Astrocyte (in vitro differentiated cells and primary cell): ENCODE measurements at regions not wholly inside any gene's neighbourhood (a gene's known extent, or its start where the extent isn't known, plus 50 kb on each side); places are given as distances from the start of the nearest gene placed in this dataset.

ENCODE experiments used
- DNase-seq: peaks from one replicate; pipeline ENCODE4 v3.0.0-alpha.2; 2010; ENCODE audit warnings: low read depth
- FAIRE-seq: peaks from 2 replicates; lab custom pipeline; 2011; peaks lifted over from hg19 to GRCh38; lab: Jason Lieb, UNC
- H2AFZ ChIP-seq: 2 replicates; pipeline ENCODE4 v1.6.0; 2012; ENCODE audit warnings: low read depth, low read length, inconsistent platforms
- H3K27ac ChIP-seq: 2 replicates; pipeline ENCODE4 v1.5.1; 2011; ENCODE audit warnings: low read depth, low read length, inconsistent platforms
- H3K27me3 ChIP-seq: 2 replicates; pipeline ENCODE4 v1.6.0; 2011; ENCODE audit warnings: low read length, inconsistent platforms; ENCODE audit not compliant: insufficient read depth
- H3K36me3 ChIP-seq: 2 replicates; pipeline ENCODE4 v1.5.1; 2011; ENCODE audit warnings: low read length, inconsistent platforms; ENCODE audit not compliant: insufficient read depth
- H3K4me1 ChIP-seq: 2 replicates; pipeline ENCODE4 v1.5.1; 2011; ENCODE audit warnings: low read length, inconsistent platforms; ENCODE audit not compliant: insufficient read depth
- H3K4me2 ChIP-seq: 2 replicates; pipeline ENCODE4 v1.6.0; 2012; ENCODE audit warnings: low read length, inconsistent platforms
- H3K4me3 ChIP-seq: 2 replicates; pipeline ENCODE4 v1.5.1; 2011; ENCODE audit warnings: low read depth, mild to moderate bottlenecking, low read length, inconsistent platforms; ENCODE audit not compliant: insufficient read depth
- H3K79me2 ChIP-seq: 2 replicates; pipeline ENCODE4 v1.6.0; 2012; ENCODE audit warnings: mild to moderate bottlenecking, low read length, inconsistent platforms; ENCODE audit not compliant: insufficient read depth
- H3K9ac ChIP-seq: 2 replicates; pipeline ENCODE4 v1.6.0; 2012; ENCODE audit warnings: mild to moderate bottlenecking, low read length, inconsistent platforms
- H3K9me3 ChIP-seq: 2 replicates; pipeline ENCODE4 v1.5.1; 2012; ENCODE audit warnings: low read depth, mild to moderate bottlenecking, low read length, inconsistent platforms; ENCODE audit not compliant: insufficient read depth
- H4K20me1 ChIP-seq: 2 replicates; pipeline ENCODE4 v1.6.0; 2012; ENCODE audit warnings: low read length, inconsistent platforms; ENCODE audit not compliant: insufficient read depth
- H3K27ac Mint-ChIP-seq: one replicate; pipeline ENCODE4 v1.8.0; 2021; ENCODE audit warnings: mild to moderate bottlenecking, mixed read lengths; ENCODE audit not compliant: unreplicated experiment
- H3K27me3 Mint-ChIP-seq: one replicate; pipeline ENCODE4 v1.8.0; 2021; ENCODE audit warnings: low read depth, mixed read lengths; ENCODE audit not compliant: unreplicated experiment
- H3K36me3 Mint-ChIP-seq: one replicate; pipeline ENCODE4 v1.8.0; 2021; ENCODE audit warnings: low read depth, mixed read lengths; ENCODE audit not compliant: unreplicated experiment
- H3K4me1 Mint-ChIP-seq: one replicate; pipeline ENCODE4 v1.8.0; 2021; ENCODE audit warnings: low read depth, mixed read lengths; ENCODE audit not compliant: unreplicated experiment
- H3K4me3 Mint-ChIP-seq: one replicate; pipeline ENCODE4 v1.8.0; 2021; ENCODE audit warnings: mild to moderate bottlenecking, moderate library complexity, mixed read lengths; ENCODE audit not compliant: unreplicated experiment
- H3K9me3 Mint-ChIP-seq: one replicate; pipeline ENCODE4 v1.8.0; 2021; ENCODE audit warnings: mild to moderate bottlenecking, mixed read lengths; ENCODE audit not compliant: unreplicated experiment
- CTCF ChIP-seq: IDR thresholded peaks from 2 replicates; pipeline ENCODE4 v1.5.1; 2011; ENCODE audit warnings: low read depth, mild to moderate bottlenecking, inconsistent platforms, low read length, moderate library complexity; ENCODE audit not compliant: insufficient read depth
- EZH2 ChIP-seq: IDR thresholded peaks from 2 replicates; pipeline ENCODE4 v1.6.1; 2012; ENCODE audit warnings: mild to moderate bottlenecking, low read length, inconsistent platforms; ENCODE audit not compliant: insufficient read depth

DNA sequence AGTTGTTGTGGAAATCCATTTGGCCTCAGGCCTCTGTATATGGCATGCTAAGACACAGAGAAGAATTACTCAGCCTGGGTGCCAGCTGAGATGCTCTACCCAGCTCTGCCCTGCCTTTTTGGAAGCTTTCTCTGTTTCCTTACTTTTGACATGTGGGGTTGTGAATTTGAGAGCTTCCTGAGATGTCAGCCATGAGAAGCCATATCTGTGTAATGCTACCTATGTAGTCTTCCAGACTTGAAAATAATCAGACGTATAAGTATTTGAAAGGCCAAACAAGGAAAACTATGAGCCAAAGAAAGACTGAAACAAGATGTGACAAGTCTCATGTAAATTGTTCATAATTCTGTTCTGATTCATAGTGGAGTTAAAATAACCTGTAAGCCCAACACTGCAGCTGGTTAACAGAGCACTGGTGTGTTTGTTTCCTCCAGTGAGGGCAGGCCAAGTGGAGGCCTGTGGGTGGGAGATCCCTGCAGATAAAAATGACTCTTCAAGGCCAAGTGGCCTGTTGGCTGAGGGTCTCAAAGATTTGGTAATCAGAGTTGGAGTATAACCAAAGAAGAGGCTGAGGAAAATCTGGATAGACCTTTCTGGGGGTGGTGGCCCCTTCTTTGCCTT is 94.0 kb downstream of the TMX1 start:
- peaks cover 4% of the 10 kb centered on the region for H3K36me3 Mint-ChIP-seq
- TF ChIP-seq CTCF (no peak), EZH2 (no peak)
- H3K27me3 ChIP-seq, result no peaks in the 10 kb centered on the region
- DNase-seq (peak; percentile 57), FAIRE-seq (no peak)
- peaks cover 17% of the 10 kb centered on the region for H3K4me1 Mint-ChIP-seq
- H2AFZ ChIP-seq, result peak overlapping the region; percentile 3
- H3K36me3 ChIP-seq, result no peaks in the 10 kb centered on the region
- H4K20me1 ChIP-seq, result no peaks in the 10 kb centered on the region
- H3K9me3 ChIP-seq, result no peaks in the 10 kb centered on the region
- H3K27ac ChIP-seq, result no peak overlapping the region
- H3K4me3 Mint-ChIP-seq, result no peak overlapping the region
- no peaks in the 10 kb centered on the region for H3K27me3 Mint-ChIP-seq
- H3K79me2 ChIP-seq, result no peaks in the 10 kb centered on the region
- H3K9ac ChIP-seq, result no peak overlapping the region
- no peak overlapping the region for H3K27ac Mint-ChIP-seq
- no peak overlapping the region for H3K4me2 ChIP-seq
- peaks cover 6% of the 10 kb centered on the region for H3K9me3 Mint-ChIP-seq
- H3K4me1 ChIP-seq, result no peaks in the 10 kb centered on the region
- H3K4me3 ChIP-seq, result no peak overlapping the region

DNA sequence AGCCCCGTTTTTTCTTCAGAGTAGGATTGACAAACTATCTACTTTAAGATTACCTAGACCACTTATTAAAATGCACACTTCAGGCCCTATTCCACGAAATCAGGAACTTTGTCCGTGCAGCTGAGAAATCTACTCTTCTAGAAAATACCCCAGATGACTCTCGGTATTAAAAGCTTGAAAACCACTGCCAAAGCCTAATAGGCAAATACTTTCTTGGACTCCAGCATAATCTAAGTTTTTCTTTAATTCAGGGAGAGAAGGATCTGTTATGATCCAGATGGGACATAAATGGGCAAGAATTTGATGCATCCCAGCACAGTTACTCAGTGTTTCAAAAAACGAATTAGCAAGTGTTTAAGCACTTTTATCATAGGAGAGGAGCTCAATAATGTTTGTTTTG is 94.5 kb downstream of the TMX1 start:
- Histone ChIP-seq H3K4me2 (no peak overlapping the region), H3K27ac (no peak overlapping the region), H3K79me2 (no peaks in the 10 kb centered on the region), H3K27me3 (no peaks in the 10 kb centered on the region), H3K4me3 (no peak overlapping the region), H3K9me3 (no peaks in the 10 kb centered on the region), H2AFZ (no peak overlapping the region), H3K36me3 (no peaks in the 10 kb centered on the region), H4K20me1 (no peaks in the 10 kb centered on the region), H3K9ac (no peak overlapping the region), H3K4me1 (no peaks in the 10 kb centered on the region)
- Mint-ChIP-seq H3K27ac (no peak overlapping the region), H3K27me3 (no peaks in the 10 kb centered on the region), H3K9me3 (peaks cover 6% of the 10 kb centered on the region), H3K4me3 (no peak overlapping the region), H3K36me3 (peaks cover 4% of the 10 kb centered on the region), H3K4me1 (peaks cover 14% of the 10 kb centered on the region)
- DNase-seq (no peak), FAIRE-seq (no peak)
- TF ChIP-seq CTCF (no peak), EZH2 (no peak)

GRCh38 chr14:51335531-51335930 is 95.5 kb downstream of the TMX1 start:
- no peak overlapping the region for H3K4me2 ChIP-seq
- no peak overlapping the region for H2AFZ ChIP-seq
- H4K20me1 ChIP-seq, result no peaks in the 10 kb centered on the region
- no peaks in the 10 kb centered on the region for H3K36me3 ChIP-seq
- H3K27me3 Mint-ChIP-seq, result no peaks in the 10 kb centered on the region
- H3K4me3 ChIP-seq, result no peak overlapping the region
- no peaks in the 10 kb centered on the region for H3K27me3 ChIP-seq
- no peak overlapping the region for H3K27ac ChIP-seq
- no peaks in the 10 kb centered on the region for H3K79me2 ChIP-seq
- FAIRE-seq, result peak; percentile 39
- no peaks in the 10 kb centered on the region for H3K4me1 ChIP-seq
- peaks cover 4% of the 10 kb centered on the region for H3K36me3 Mint-ChIP-seq
- H3K27ac Mint-ChIP-seq, result no peak overlapping the region
- H3K9ac ChIP-seq, result no peak overlapping the region
- H3K9me3 Mint-ChIP-seq, result peaks cover 9% of the 10 kb centered on the region
- peaks cover 14% of the 10 kb centered on the region for H3K4me1 Mint-ChIP-seq
- H3K9me3 ChIP-seq, result no peaks in the 10 kb centered on the region
- peak; percentile 53 for DNase-seq
- H3K4me3 Mint-ChIP-seq, result no peak overlapping the region
- TF ChIP-seq EZH2, result no peak
- no peak for TF ChIP-seq CTCF
